GM18867 (cell line): ENCODE measurements at regions not wholly inside any gene's neighbourhood (a gene's known extent, or its start where the extent isn't known, plus 50 kb on each side); places are given as distances from the start of the nearest gene placed in this dataset.
"Not testable (repeated sequence)": the region's sequence is repeated elsewhere in the genome, so short reads cannot be mapped to it uniquely, and the experiment has no call there.

ENCODE experiments used
- ATAC-seq: cut with Tn5 transposase; IDR thresholded peaks from one replicate; pipeline ENCODE4 v1.9.1; 2021; ENCODE audit warnings: mild to moderate bottlenecking, moderate library complexity; ENCODE audit not compliant: unreplicated experiment

DNA sequence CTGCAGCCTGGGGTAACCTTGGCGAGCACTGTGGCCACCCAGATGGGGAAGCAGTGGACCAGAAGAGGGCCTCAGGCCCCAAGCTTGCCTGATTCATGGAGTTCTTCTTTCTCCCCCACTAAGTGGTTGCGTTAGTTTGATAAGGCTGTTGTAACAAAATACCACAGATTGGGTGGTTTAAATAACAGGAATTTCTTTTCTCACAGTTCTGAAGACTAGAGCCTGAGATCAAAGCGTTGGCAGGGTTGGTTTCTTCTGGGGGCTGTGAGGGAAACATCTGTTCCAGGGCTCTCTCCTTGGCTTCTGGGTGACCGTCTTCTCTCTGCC lies 105.7 kb upstream of the GATB start:
- no peak for ATAC-seq

DNA sequence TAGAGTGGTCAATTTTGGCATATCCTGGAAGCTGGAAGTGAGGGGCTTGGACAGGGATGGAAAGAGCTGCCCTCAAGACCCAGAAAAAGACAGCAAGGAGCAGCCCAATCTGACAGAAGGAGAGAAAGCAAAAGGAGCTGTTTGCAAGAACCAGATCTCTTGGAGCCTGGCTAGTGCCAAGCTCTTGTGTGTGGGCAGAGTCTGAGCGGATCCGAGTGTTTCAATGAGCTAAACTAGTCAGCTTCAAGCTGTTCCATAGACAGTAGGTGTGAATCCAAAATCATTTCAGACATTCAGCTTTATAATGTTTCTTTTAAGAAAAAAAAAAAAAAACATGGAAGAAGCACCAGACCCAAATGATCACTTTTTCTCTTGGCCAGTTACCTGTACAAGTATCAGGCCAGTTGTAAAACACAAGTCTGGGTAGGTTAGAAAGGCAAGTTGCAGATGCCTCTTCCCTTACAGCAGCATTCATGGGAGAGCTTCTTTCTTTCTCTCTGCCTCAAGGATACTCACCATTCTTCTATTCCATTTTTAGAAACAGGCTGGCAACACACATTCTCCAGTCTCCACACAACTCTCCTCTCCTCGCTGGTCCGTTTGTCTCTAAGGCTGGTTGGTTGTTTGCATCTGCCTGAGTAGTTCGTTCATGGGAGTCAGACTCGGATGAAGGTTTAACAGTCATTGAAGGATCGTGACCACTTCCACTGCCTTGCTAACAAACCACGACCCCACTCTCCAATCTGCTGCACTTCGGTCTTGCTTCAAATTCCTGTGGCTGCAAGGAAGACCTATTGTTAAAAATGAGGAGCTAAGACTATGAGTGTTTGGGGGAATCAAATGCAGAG lies 105.2 kb upstream of the GATB start:
- no peak for ATAC-seq

- no peak for ATAC-seq
Observed at GRCh38 chr4:151865312-151865711, 104.5 kb upstream of the GATB start.

GRCh38 chr4:151864068-151864467 lies 103.3 kb upstream of the GATB start:
- no peak for ATAC-seq

DNA sequence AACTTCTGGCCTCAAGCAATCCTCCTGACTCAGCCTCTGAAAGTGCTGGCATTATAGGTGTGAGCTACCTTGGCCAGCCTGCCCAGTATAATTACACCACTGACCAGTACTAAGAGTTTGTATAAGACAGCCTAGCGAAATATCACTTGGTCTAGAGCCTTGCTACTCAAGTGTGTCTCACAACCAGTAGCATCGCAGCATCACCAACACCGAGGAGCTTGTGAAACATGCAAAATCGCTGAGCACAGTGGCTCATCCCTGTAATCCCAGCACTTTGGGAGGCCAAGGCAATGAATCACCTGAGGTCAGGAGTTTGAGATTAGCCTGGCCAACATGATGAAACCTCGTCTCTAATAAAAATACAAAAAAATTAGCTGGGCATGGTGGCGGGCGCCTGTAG lies 102.0 kb upstream of the GATB start:
- ATAC-seq: no peak

DNA sequence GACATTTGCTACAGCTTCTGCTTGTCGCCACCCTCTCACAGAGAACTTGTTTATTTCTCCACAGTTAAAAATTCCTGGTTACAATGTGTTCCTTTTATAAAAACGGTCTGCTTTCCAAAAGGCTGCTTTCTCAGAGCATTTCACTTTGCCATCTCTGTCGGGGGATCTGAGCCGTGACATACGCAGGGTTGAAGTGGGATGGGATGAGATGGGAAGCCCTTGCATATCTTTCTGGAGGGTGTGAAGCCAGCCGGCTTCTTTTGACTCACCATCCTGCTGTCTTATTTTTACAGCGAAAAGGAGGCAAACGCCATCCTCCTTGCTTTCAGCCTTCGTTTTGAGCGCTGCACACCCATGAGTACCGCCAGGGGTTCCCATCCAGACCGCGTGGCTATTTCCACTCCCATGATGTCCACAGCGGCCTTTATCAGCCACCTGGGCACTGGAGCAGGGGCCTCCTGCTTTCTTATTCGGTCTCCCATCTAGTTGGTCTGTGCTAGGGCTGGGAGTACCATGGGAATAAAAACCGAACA lies 99.8 kb upstream of the GATB start:
- no peak for ATAC-seq

- no peak for ATAC-seq
Observed at GRCh38 chr4:151859641-151860040, 98.8 kb upstream of the GATB start.

GRCh38 chr4:151858356-151858755 lies 97.5 kb upstream of the GATB start:
- ATAC-seq: no peak

DNA sequence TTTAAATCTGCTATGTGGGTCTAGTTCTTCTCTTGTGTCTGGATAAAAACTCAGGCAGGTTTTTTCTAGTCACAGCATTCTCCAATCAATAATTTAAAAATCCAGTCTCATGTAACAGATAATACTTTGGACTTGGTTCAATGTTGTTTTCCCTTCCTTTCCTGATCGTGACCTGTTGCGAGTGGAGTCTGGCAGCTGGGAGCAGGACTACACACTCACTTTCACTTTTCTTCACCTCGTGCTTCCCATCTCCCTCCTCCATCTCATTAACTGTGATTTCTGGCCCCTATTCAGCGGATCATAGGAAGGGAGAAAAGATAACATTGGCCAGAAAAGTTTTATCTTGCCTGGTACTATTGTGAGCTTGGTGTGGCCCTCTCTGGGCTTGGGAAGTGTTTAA lies 96.6 kb upstream of the GATB start:
- ATAC-seq: no peak

DNA sequence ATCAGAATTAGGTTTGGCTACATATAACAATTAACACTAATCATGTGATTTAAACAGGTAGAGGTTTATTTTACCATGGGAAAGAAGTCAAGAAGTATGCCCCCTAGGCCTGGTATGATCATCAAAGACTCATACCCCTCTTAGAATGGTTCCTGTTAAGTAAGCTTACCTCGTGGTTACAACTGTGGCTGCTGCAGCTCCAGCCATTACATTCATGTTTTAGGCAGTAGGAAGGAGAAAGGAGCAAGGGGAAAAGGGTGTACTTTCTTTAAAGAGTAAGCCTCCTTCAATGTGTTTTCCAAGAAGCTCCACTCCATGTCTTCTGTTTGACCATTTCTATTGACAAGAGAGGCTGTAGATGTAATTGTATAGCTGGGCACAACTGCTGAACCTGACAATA lies 94.9 kb upstream of the GATB start:
- no peak for ATAC-seq

- ATAC-seq: no peak
Observed at GRCh38 chr4:151854731-151855130, 93.9 kb upstream of the GATB start.

- ATAC-seq: no peak
Observed at GRCh38 chr4:151853034-151853433, 92.2 kb upstream of the GATB start.

DNA sequence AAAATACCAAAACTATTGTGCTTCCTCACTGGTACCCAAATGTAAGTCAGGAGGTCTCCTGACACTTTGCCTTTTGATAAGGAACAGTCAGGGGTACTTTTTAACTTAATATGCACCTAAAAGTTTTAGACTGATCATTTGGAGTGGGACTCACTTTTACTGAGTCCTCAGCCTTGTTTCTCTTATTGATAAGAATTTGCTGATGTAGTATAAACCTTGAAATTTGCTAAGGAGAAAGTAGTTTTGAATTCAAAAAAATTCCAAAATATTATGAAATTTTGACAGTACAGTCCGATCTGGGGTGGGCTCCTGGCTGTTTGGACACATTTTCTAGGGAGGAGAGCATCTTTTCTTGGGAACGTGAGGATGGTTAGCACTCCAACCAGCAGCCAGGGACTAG lies 91.4 kb upstream of the GATB start:
- no peak for ATAC-seq

DNA sequence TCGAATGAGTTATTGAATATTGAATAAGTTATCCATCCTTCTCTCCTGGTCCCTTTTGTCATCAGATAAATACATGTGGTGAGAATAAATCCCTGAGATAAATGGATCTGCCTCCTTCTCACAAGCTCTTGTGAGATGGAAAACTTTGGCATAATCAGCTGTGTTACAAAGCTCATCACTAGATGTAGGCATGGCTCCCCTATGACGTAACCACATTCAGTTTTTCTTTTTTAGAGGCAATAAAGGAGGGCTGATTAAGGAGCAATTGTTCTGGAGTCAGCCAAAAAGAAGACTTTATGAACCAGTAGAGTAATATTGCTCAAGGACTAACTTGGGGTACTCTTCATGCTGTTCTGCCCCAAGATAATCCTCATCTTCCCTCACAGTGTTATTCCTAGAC lies 90.5 kb upstream of the GATB start:
- ATAC-seq: no peak

GRCh38 chr4:151850791-151851213 lies 90.0 kb upstream of the GATB start:
- ATAC-seq: no peak

GRCh38 chr4:151845551-151845950 lies 84.7 kb upstream of the GATB start:
- ATAC-seq: not testable (repeated sequence)

DNA sequence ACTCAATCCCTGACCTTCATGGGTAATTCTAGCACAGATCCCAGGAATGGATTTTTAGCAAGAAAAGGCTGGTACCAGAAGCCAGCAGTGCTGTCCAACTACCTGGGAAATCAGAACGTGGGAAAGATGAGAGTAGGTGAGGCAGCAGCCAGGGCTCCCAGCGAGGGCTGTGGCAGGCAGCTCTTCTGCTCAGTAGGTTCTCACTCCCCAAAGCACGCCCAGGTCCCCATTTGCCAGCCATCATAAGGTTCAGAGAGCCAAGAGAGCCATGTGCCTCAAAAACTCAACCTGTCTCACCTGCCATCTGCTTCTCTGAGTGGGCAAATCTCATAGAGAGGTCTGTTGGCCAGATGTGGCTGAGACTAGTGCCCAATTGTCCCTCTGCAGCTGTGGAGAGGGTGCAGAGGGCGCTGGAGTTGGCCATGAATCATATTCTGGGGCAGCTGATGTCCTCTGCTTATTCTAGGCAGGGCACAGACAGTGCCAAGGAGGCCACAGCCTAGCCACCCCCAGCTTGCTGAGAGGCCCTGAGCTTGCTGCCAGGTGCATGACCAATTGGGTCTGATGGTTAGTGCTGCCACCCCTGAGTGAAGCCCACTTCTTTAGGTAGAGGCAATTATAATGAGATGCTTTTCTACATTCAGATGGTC lies 81.7 kb upstream of the GATB start:
- no peak for ATAC-seq

- no peak for ATAC-seq
Observed at GRCh38 chr4:151841107-151841506, 80.3 kb upstream of the GATB start.

DNA sequence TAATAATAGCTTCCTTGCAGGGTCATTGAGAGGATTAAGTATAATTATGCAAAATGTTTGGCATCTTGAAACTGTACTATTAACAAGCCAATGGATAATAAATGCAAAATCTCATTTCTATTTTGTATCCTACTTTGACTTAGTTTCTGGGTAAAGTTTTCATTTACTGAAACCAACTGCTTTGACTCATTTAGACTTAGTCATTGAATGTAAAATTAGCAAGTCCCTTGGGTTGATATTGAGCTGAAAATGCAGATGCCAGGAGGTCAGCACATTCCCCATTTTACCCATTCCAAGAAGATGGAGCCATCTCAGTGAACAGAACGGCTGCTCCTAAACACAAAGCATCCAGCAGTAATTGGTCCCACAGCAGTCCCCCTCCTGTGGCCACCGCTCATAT lies 74.7 kb upstream of the GATB start:
- no peak for ATAC-seq

DNA sequence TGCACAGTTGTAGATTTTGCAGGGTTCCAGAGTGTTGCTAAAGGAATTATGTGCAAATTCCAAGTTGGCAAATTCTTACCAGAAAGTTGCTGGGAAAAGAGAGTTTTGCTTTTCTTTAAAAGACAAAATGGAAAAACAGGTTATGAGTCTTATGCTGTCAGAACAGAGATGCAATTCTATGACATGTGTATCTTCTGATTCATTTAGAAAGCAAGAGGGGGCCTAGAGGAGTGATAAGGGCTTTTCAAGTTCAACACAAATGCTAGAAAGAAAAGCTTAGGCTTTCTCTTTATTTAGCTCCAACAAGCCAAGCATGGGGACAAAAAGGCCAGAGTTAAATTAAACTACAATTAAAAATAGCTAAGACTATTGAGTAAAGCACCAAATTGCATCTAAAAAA lies 72.4 kb upstream of the GATB start:
- no peak for ATAC-seq

DNA sequence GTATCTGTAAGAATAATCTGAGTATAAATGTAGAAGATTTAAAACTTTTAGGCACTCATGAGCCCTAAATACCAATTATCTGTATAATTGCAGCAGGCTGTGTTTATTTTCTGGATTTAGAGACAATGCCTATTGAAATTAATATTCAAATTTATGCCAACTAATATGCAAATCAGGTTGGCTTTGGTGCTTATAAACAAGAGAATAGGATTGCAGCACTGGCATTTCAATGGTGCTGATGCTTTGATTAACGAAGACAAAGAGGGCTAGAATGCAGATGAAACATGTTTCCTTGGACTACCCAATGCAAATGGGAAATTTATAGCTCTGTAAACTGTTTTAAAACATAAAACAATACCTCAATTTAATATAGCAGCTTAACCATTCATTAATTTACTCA lies 70.7 kb upstream of the GATB start:
- ATAC-seq: no peak

GRCh38 chr4:151830168-151830567 lies 69.4 kb upstream of the GATB start:
- no peak for ATAC-seq
